ENCODE measurements at regions not wholly inside any gene's neighbourhood (a gene's known extent, or its start where the extent isn't known, plus 50 kb on each side); places are given as distances from the start of the nearest gene placed in this dataset.

GRCh38 chr3:98967758-98968157, 66.3 kb upstream of the DCBLD2 start:
- TF ChIP-seq POLR2A (IDR thresholded peaks at IDR 0.05) (no peak), CTCF (IDR thresholded peaks at IDR 0.05) (no peak)

Measured in uterus (tissue), 2 donors.